NCI-H774 (cell line): ENCODE measurements at regions not wholly inside any gene's neighbourhood (a gene's known extent, or its start where the extent isn't known, plus 50 kb on each side); places are given as distances from the start of the nearest gene placed in this dataset.
"Not testable (repeated sequence)": the region's sequence is repeated elsewhere in the genome, so short reads cannot be mapped to it uniquely, and the experiment has no call there.

Source experiments
- DNase-seq: peaks from one replicate; lab custom pipeline; 2025; lab: John Stamatoyannopoulos, UW

- no peak for DNase-seq
These were observed 270.1 kb upstream of the ARSJ start for GRCh38 chr4:114249561-114249960.

GRCh38 chr4:114249976-114250375 is 270.5 kb upstream of the ARSJ start:
- no peak for DNase-seq

GRCh38 chr4:114250439-114250891 is 271.0 kb upstream of the ARSJ start:
- no peak for DNase-seq

- DNase-seq, result no peak
These were observed 271.6 kb upstream of the ARSJ start for GRCh38 chr4:114251020-114251419.

GRCh38 chr4:114252499-114252898 is 273.1 kb upstream of the ARSJ start:
- no peak for DNase-seq

GRCh38 chr4:114257501-114257900 is 278.1 kb upstream of the ARSJ start:
- no peak for DNase-seq

- DNase-seq, result not testable (repeated sequence)
These were observed 283.0 kb upstream of the ARSJ start for GRCh38 chr4:114262421-114262820.

GRCh38 chr4:114263233-114263632 is 283.8 kb upstream of the ARSJ start:
- DNase-seq, result no peak

GRCh38 chr4:114264452-114264851 is 285.0 kb upstream of the ARSJ start:
- no peak for DNase-seq

GRCh38 chr4:114264877-114265291 is 285.4 kb upstream of the ARSJ start:
- no peak for DNase-seq

- no peak for DNase-seq
These were observed 285.9 kb upstream of the ARSJ start for GRCh38 chr4:114265342-114265741.

- DNase-seq, result no peak
These were observed 288.5 kb upstream of the ARSJ start for GRCh38 chr4:114267976-114268375.

- DNase-seq, result no peak
These were observed 291.6 kb upstream of the ARSJ start for GRCh38 chr4:114271031-114271430.

- no peak for DNase-seq
These were observed 292.8 kb upstream of the ARSJ start for GRCh38 chr4:114272226-114272625.

- no peak for DNase-seq
These were observed 293.8 kb upstream of the ARSJ start for GRCh38 chr4:114273238-114273637.

GRCh38 chr4:114277690-114278089 is 298.2 kb upstream of the ARSJ start:
- DNase-seq, result no peak

GRCh38 chr4:114279066-114279465 is 299.6 kb upstream of the ARSJ start:
- DNase-seq, result no peak

- no peak for DNase-seq
These were observed 300.3 kb upstream of the ARSJ start for GRCh38 chr4:114279711-114280110.

GRCh38 chr4:114280645-114281044 is 301.2 kb upstream of the ARSJ start:
- DNase-seq, result no peak

GRCh38 chr4:114281164-114281960 is 301.9 kb upstream of the ARSJ start:
- no peak for DNase-seq

- no peak for DNase-seq
These were observed 303.5 kb upstream of the ARSJ start for GRCh38 chr4:114282937-114283336.

GRCh38 chr4:114284629-114285028 is 305.2 kb upstream of the ARSJ start:
- no peak for DNase-seq

- no peak for DNase-seq
These were observed 306.9 kb upstream of the ARSJ start for GRCh38 chr4:114286262-114286810.
